T-helper 1 cell treated with Interleukin-12 subunit alpha and Interleukin-12 subunit beta and Interleukin-4 antibody, amounts not matched to agents 30 ng/mL and 1 ng/mL, for 36 hours (primary cell): ENCODE measurements at regions not wholly inside any gene's neighbourhood (a gene's known extent, or its start where the extent isn't known, plus 50 kb on each side); places are given as distances from the start of the nearest gene placed in this dataset.
"Not testable (repeated sequence)": the region's sequence is repeated elsewhere in the genome, so short reads cannot be mapped to it uniquely, and the experiment has no call there.

ENCODE experiments used
- intact Hi-C: fragments of 100-400 bp; cut with micrococcal nuclease; formaldehyde crosslinking; loops from one replicate; pipeline ENCODE4 v1.15.1; 2024

DNA sequence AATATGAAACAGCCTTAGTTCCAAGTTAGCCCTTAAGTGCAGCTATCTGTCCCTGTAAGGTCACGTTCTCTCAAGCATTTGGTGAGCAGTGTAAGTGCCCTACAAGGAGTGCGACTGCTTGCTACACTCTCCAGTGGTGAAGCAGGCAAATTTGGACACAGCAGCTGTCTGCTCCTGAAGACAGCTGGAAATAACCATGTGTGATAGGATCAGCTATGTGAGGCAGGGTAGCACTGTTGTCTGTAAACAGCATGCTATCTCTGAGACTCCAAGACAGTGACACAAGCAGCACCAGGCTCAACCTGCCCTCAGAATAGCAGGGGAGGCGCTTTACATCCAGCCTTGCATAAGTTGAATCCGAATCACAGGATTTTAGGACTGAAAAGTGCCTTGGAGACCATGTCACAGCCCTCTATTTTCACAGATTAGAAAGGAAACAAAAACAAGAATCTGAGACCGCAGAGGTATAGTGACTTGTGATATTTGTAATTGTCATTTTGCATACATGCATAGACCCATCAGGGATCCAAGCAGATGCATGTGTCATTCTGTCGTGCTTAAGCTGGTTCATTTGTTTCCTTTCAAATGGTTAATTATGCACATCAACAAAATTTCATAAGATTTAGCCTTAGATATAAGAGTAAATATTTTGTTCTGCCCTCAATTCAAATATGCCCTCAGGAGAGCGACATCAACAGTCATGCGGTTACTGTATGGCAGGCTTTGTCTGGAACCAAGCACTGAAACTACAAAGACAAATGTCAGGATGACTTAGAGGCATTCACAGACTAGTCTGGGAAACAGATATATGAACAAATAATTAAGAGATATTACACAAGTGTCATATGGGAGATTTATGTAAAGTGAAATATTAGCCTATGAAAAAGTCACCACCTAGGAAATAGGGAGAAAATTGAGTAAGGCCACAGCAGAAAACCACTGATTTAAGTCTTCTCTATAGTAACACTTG lies 134.9 kb upstream of the NRIP1 start:
- intact Hi-C loops: no loop called here

DNA sequence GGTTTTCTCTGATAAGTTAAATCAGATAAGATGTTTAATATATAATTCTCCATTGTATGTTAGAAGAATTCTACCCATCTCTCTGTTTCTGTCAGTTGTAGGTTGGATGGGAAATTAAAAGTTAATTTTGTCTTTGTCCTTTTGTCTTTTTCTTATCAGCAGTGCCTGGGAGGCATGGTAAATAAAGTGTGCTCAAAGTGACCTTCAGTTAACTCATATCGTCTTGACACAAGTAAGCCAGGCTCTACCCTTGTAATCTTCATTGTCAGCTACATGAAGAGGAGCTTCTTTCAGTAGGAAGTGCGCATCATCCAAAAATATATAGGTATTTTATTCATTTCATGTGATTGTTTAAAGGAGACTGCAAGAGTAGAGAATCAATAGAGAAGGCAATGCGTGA lies 138.9 kb upstream of the NRIP1 start:
- intact Hi-C loops: no loop called here

DNA sequence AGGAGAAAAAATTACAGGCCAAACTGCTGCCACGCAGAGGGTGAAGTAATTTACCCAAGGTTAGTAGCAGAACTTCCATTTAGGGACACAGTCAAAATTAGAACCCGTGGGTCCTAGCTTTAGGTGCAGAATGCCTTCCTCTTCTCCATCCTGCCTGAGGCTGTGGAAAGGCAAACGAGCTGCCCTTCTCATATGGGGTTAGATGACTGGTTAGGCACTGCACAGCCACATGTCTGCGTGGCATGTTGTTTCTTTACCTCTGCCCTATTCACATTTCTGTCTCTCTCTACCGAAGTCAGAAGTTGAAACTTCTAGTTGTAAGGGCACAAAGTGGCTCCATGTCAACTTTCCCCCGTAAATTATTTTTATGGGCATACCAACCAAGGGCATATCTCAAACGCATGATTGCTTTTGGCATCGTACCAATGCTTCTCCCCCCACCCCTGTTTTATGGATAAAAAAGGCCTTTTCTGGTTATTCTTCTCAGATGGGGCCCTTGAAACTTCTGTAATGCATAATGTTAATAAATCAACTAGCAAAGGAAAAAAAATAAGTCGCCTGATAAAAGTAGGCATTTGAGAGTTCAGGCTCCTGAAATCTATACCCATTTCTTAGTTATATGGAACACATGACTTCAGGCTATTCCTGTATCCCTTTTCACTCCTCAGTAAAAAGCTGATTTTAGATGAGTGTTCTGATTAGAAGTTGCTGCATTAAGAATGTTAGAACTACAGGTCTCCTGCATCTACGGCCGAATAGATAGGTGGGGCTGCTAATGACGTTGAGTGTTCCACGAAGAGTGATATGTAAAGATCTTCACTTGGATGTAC lies 139.6 kb upstream of the NRIP1 start:
- intact Hi-C loops: no loop called here

DNA sequence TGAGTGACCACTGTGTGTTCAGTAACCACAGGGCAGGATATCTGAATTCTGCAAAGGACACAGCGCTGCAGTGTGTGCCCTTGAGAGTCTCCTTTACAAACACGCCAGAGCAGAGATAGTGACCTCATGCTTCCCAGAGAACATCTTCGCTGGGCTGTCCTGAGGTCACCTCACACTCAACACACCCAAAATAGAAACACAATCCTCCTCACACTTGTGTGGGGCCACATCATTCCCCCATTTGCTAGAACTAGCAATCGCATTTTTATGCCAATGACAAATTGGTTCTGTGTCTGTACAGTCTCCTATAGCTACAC lies 140.1 kb upstream of the NRIP1 start:
- intact Hi-C loops: no loop called here

DNA sequence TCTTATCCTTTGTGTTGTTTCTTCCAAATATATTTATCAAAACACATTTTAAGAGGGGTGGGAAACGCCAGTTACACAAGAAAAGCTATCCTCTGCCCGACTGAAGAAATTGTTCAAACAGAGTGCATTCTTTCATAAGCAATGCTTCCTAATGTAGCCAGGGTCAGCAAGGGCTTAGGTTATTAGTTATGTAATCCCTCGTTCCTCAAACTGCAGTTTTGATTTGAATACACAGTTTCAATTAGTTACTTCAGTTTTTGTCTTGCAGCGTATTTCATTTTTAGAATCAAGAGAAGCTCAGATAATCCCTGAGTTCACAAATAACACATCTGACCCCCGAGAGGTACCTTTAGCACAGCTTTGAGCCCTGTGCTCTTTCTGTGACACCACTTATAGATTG lies 141.7 kb upstream of the NRIP1 start:
- intact Hi-C loops: no loop called here

DNA sequence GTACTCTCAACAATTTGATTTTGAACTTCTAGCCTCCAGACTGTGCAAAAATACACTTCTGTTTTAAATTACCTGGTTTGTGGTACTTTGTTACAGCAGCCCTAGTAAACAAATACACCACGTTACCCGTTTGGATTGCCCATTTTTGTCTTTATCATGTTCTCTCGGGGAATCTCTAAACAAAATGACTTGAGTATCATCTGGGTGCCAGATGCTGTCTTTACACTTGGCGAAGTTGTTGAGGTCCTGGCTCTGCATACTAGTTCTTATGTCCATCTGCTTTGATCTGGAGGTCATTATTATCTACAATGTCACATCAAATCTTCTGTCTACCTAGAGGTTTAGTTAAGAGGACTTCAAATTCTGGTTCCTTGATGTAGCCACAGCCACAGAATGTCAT lies 142.4 kb upstream of the NRIP1 start:
- intact Hi-C loops: no loop called here

DNA sequence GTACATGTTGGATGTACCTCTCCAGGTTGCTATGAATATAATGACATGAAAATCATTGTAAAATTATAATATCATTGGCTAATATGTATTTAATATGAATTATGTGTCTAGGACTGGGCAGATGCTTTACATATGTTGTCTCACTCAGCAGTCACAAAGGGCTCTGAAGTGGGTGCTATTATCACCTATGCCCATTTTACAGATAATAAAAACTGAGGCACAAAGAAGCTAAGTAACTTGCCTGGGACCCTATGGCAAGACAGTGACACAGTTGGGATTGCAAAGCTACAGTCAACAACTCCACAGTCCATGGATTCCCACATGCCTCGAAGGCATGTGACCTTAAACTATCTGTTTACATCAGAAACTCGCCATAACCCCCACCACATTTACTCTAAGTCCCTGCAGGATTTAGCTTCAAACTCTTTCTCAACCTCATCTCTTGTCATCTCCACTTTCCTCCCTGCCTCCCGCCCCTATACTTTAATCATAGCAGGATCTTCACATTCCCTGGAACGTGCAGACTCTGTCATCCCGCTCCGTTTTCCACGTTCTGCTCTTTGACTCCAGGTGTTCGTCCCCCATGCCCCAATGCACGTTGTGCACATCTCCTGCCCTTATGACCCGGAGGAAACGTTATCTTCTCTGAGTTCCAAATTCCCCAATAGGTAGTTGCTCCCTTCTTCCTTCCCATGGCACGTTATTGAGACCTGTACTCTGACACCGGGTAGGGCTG lies 143.0 kb upstream of the NRIP1 start:
- intact Hi-C loops: no loop called here

DNA sequence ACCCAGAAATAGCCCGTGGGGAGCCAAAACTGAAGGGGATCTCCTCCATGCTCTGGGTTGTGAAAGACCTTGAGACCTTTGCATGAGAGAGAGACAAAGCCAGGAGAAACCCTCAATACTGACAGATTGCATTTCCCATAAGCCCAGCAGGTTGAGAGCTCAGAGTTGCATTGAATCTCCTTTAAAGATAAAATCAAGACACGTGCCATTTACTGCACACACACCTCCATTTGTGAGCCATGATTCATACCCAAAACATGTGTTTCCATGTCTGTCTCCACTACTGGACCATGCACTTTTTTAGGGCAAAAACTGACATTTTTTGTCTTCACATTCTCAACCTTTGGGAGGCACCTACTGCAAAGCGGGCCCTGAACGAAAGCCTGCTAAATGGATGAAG lies 144.0 kb upstream of the NRIP1 start:
- intact Hi-C loops: no loop called here

DNA sequence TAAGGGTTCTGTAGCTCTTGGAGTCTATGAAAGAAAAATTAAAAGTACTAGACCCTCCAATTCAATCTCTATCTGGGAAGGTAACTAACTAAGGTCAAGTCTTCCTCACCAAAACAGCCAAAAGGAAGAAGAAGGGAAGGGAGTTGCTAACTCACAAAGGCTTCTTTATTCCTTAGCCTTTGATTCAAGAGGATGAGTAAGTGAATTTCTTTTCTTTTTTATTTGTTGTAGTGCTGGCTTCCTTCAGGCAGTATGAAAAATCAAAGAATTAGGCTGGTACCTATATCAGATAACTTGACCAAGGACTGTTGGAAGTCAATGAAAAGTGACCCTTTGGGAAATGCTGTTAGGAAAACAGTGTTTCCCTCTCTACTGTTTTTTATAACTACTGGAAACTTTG lies 144.4 kb upstream of the NRIP1 start:
- intact Hi-C loops: no loop called here

DNA sequence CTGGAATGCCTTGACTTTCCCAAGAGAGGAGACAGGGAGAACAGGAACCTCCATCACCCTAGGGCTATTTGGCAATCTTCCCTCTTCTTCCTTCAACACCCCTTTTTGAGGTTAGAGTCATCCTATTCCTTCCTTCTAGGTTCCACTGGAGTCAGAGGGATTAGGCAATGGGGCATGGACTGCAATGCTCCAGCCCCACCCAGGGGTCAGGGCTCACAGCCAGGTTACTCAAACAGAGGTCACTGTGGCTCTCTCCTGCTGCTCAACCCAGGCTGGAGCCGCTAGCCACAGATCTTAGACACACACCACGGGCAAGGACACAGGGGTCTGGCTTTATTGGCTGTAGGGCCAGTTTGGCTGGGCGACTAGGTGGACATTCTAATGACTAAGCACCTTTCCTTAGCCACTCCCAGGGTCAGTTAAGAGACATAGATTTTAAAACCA lies 145.5 kb upstream of the NRIP1 start:
- intact Hi-C loops: no loop called here

DNA sequence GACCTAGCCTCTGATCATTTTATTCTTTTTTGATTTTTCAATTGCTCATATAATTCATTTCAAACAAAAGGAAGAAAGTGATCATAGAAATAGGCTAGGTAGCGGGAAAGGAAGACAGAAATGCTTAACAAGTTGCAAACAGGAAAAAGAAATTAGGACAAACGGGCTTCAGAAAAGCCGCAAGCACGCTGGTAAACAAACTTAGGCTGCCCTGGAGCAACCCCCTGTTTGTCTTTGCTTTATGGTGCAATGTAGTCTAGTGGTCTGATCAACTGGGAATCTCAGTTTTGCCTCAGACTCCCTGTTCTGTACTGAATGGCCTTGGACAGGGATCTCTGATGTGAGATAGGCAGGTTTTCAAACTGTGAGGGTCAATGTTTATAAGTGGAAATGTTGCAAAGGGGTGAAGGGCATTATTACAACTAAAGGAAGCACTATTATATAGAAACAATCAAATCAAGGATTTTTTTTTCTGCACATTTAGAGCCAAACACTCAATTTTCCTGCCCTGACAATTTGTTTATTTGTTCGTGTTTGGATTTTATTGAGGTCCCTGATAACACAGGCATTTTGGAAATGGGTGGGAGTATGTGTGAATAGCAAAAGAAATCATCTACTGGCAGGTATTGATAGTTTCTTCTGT lies 146.8 kb upstream of the NRIP1 start:
- intact Hi-C loops: no loop called here

DNA sequence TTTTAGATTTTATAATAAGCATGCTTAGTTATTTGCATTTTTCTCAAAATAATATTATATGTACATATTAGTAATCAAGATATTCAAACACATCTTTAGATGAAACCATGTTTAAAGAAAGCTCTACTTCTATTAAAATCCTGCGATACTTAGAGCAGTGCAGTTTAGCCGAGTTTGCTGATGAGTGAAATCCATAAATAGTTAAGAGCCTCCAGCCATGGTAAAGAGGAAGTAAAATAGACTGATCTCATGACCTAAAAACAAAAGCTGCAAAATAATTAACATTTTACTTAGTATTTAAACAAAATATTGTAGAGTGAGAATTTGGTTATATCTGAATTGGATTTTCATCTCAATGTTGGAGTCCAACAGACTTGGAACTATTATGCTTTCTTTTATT lies 147.4 kb upstream of the NRIP1 start:
- intact Hi-C loops: no loop called here

DNA sequence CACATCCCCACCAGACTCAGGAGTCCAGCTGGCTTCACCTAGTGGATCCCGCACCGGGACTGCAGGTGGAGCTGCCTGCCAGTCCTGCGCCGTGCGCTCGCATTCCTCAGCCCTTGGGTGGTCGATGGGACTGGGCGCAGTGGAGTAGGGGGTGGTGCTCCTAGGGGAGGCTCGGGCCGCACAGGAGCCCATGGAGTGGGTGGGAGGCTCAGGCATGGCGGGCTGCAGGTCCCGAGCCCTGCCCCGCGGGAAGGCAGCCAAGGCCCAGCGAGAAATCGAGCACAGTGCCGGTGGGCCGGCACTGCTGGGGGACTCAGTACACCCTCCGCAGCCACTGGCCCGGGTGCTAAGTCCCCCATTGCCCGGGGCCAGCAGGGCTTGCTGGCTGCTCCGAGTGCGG lies 153.7 kb upstream of the NRIP1 start:
- intact Hi-C loops: not testable (repeated sequence)

DNA sequence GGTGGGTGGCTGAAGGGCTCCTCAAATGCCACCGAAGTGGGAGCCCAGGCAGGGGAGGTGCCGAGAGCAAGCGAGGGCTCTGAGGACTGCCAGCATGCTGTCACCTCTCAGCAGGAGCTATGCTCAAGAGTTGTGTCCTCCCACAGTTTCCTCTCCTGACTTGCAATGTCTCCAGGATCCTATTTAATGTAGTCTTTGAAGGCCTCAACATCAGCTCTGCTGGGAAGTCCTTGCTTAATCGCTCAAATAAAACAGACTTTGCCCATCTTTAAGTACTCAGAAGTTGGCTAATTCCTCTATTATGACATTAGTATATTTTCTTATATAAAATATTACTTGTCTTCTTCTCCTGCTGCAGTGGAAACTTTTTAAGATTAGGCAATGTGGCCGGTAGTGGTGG lies 154.2 kb upstream of the NRIP1 start:
- intact Hi-C loops: no loop called here

DNA sequence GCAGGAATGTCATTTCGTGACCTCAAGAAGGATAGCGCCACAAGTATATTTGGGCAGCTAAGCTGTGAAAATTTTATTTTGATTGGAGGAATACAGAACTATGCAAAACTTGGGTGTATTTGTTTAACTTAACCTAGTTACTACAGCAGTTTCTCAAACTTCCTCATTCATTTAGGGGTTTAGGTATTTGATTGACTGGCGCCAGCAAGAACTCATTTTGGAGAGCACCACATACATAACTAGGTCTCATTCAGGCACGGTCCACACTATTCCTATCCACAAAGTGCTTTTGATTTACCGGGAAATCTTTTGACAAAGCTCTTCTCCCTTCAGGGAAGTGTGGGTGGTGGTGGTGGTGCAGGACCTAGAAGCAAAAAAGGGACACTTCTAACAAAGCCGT lies 155.1 kb upstream of the NRIP1 start:
- intact Hi-C loops: no loop called here

DNA sequence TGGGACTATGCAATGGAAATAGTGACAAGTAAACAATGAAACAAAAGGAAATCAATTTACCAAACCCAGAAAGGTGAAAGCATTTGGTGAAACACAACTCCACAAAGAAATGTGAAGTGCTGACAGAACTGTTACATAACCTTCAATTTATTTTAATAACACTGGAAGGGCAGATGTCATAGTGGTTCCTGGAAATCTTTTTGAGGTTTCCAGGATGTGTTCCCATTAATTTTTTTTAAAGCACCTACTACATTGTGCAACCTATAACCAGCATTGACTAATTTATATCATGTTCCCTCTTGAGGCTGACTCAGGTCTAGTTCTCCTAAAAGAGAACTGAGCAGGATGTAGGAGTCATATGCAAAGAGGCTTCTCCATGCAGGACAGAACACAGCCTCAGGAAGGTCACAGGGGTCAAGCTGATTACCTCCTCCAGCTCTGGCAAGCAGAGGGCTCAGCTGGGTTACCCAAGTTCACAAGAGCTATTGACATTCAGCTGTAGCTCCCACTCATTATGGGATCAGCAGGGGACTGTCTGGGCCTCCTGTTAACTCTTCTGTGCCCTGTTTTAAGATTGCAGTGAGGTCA lies 157.1 kb upstream of the NRIP1 start:
- intact Hi-C loops: no loop called here

DNA sequence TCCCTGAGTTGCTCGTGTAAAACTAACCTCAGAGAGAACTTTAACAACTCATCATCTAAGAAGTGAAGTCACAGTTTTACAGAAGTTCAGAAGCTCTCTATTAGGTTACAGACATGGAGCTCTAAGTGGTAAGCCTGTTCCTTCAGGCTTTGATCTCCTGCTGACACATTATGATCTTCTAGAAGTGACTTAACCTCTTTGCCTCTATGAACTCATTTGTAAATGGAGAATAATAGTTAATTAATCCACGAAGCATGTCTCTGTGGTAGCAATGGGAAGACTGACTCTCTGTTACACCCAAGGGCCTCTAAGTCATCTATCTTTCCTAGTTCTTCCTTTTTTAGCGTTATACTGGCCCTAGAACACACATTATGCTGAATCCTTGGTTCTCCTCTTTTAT lies 157.9 kb upstream of the NRIP1 start:
- intact Hi-C loops: no loop called here

DNA sequence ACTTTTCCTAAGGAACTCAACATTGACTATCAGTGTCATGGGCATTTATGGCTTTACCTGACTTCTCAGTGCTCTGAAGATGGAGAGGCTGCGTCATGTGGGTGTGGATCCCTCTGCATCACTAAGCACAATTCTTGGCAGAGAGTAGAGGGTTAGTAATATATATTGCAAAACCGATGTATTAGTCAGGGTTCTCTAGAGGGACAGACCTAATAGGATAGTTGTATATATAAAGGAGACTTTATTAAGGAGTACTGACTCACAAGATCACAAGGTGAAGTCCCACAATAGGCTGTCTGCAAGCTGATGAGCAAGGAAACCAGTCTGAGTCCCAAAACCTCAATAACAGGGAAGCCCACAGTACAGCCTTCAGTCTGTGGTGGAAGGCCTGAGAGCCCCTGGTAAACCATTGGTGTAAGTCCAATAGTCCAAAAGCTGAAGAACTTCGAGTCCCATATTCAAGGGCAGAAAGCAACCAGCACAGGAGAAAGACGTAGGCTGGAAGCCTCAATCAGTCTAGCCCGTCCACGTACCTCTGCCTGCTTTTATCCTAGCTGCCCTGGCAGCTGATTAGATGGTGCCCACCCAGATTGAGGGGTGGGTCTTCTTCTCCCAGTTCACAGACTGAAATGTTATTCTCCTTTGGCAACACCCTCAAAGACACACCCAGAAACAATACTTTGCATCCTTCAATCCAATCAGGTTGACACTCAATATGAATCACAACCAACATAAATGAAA lies 159.7 kb upstream of the NRIP1 start:
- intact Hi-C loops: no loop called here

DNA sequence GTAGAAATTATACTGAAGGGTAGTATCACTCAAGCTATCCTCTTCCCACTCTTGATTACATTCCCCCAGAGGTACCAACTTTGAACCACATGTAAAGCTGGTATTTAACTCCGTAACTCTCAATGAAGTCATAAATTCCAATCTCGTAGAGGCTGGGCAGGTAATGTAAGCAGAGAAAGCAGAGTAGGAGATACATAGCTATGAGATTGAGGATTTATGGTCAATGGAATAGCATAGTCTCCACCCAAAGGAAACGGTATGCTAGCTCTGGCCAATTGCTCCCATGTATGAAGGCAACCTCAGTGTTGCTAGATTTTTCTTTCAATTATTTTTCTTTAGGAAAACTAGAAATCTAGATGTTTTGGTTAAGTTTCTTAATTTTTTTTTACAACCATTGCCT lies 163.1 kb upstream of the NRIP1 start:
- intact Hi-C loops: no loop called here

DNA sequence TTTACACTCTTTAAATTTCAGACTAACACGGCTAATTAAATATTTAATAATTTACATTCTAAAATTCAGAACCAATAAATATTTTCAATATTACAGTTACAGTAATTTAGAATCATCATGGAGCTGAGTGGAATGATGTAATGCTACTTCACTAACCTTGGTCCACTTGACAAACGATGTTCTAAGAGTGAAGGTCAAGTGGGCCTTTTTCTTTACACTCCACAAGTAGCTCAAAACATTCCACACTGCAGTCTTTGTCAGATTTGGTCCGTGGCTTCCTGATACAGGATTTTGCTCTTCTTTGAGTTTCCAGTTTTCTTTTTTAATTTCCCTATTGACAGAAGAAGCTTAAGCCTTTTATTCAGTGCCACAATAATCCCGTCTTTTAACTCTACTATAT lies 164.6 kb upstream of the NRIP1 start:
- intact Hi-C loops: no loop called here
